GM12873 (cell line): ENCODE measurements at regions not wholly inside any gene's neighbourhood (a gene's known extent, or its start where the extent isn't known, plus 50 kb on each side); places are given as distances from the start of the nearest gene placed in this dataset.

Source experiments
- TF ChIP-seq, protein P1 (sequence below): IDR thresholded peaks from 2 replicates; pipeline ENCODE4 v1.5.1; 2012; ENCODE audit warnings: low read depth, mild to moderate bottlenecking, moderate library complexity, low read length, control low read depth; ENCODE audit not compliant: insufficient read depth; ENCODE audit errors: missing control alignments

GRCh38 chr6:168170841-168171601, 92.0 kb upstream of the FRMD1 start:
- TF ChIP-seq, protein P1, sequence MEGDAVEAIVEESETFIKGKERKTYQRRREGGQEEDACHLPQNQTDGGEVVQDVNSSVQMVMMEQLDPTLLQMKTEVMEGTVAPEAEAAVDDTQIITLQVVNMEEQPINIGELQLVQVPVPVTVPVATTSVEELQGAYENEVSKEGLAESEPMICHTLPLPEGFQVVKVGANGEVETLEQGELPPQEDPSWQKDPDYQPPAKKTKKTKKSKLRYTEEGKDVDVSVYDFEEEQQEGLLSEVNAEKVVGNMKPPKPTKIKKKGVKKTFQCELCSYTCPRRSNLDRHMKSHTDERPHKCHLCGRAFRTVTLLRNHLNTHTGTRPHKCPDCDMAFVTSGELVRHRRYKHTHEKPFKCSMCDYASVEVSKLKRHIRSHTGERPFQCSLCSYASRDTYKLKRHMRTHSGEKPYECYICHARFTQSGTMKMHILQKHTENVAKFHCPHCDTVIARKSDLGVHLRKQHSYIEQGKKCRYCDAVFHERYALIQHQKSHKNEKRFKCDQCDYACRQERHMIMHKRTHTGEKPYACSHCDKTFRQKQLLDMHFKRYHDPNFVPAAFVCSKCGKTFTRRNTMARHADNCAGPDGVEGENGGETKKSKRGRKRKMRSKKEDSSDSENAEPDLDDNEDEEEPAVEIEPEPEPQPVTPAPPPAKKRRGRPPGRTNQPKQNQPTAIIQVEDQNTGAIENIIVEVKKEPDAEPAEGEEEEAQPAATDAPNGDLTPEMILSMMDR: no peak

GRCh38 chr6:168169624-168170023, 90.6 kb upstream of the FRMD1 start:
- TF ChIP-seq, protein P1: no peak

DNA sequence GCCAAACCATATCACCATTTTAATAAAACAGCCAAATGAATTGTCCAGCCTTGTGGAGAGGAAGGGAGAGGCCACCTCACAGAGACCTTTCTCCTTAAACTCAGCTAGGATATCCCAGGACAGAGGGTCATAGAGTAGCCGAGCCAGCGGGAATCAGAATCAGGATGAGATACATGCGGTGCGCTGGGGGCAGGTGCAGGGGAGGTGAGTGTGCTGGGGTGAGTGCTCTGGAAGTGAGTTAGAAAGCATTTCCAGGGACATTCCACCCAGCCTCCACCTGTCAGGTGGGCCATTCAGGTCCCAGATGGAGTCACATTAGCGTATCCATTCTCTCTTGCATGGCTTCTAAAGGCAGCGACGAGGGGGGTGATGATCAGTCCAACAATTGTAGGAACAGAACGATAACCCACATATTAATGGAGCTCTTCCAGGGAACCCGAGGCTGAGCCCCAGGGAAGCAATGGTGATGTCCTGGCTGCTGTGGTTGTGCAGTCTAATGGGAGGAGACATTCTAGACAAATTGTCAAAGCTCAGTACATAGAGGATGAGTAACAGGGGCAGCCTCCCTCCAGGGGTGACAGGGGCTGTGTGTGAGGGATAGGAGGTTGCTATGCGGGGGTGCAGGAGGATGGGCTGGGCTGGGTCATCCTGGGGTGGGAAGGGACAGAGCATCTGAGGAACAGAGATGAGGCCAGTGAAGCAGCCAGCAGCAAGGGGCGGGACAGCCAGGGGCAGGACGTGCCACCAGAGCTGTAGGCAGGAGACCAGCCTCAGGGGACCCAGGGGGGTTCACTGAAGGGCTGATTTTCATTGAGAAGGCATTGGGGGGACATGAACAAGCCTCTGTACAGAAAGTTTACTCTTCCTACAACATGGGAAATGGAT, 88.7 kb upstream of the FRMD1 start:
- TF ChIP-seq, protein P1: no peak

- TF ChIP-seq, protein P1: no peak
Observed at GRCh38 chr6:168166627-168167026, 87.6 kb upstream of the FRMD1 start.

GRCh38 chr6:168165891-168166290, 86.9 kb upstream of the FRMD1 start:
- TF ChIP-seq, protein P1: no peak

- TF ChIP-seq, protein P1: no peak
Observed at GRCh38 chr6:168165373-168165772, 86.4 kb upstream of the FRMD1 start.

- TF ChIP-seq, protein P1: no peak
Observed at GRCh38 chr6:168164462-168165061, 85.5 kb upstream of the FRMD1 start.
